DMS79 treated with DMSO at 0.1 percent for 48 hours (cell line): ENCODE measurements at regions not wholly inside any gene's neighbourhood (a gene's known extent, or its start where the extent isn't known, plus 50 kb on each side); places are given as distances from the start of the nearest gene placed in this dataset.
"Not testable (repeated sequence)": the region's sequence is repeated elsewhere in the genome, so short reads cannot be mapped to it uniquely, and the experiment has no call there.

ENCODE experiments used
- DNase-seq: peaks from one replicate; lab custom pipeline; 2025; lab: John Stamatoyannopoulos, UW

DNA sequence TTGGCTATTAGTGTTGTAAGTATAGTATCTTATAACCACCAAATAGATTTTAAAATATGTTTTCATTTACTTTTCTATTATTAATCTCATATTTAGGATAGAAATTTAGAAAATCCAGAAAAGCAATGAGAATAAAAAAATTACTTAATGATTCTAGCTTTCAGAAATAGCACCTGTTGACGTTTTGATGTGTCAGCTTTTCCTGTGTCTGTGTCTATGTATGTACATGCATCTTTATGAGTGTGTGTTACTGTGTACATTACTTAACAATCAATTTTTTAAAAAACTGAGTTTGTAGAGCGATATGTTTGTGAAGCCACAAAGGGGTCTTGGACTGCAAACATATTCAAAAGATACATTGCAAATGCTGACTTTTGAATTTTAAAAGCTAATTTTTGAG is 526.9 kb downstream of the BCKDHB start:
- DNase-seq: no peak

- DNase-seq: no peak
Measured at GRCh38 chr6:80625405-80625804, 518.9 kb downstream of the BCKDHB start.

- no peak for DNase-seq
Measured at GRCh38 chr6:80623066-80623815, 516.8 kb downstream of the BCKDHB start.

DNA sequence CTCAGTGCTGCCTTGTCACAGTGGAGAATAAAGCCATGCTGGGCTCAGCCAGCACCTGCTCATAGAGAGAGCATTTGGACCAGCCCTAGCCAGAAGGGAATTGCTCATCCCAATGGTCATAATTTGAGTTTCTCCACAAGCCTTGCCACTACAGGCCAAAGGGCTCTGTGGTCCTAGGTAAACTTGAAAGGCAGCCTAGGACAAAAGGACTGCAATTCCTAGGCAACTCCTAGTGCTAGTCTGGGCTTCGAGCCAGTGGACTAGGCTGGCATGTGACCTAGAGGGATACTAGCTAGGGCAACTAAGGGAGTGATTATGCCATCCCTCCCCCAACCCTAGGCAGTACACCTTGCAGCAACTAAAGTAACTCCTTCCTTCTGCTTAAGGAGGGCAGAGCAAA is 516.2 kb downstream of the BCKDHB start:
- no peak for DNase-seq

DNA sequence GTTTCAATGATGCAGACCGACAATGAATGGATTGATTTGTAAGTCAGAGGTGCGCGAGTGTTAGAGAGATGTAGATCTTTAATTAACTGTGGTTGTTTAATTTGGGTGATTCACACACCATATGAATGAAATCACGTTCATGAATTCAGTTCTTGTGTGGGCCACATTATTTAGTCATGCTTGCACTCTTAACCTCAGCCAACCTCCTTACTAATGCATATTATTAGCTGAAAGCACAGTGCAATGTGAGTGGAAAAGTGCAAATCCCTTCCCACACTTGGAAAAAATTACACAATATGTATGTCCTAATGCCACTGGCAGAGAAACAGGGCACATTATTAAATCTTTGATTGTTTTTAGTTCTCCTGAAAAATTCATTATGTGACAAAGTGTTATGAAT is 512.5 kb downstream of the BCKDHB start:
- DNase-seq: no peak

DNA sequence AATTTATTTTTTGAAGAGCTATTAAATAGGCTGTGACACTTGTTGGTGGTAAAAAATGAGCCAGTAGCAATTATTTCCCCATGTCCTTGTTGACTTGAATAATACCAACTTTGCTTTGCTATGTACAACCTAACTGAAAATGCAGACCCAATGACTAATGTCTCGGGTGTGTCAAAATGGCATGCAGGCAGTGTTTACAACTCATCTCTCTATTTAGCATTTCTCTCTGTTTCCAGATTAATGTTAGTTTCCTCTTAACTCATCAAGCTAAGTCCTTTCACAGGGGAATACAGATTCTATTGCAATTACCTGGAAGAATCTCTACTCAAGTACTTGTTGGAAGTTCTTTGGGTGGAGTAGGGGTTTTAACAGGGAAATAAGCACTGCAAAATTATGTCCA is 504.4 kb downstream of the BCKDHB start:
- no peak for DNase-seq

GRCh38 chr6:80608881-80609280 is 502.4 kb downstream of the BCKDHB start:
- DNase-seq: no peak

DNA sequence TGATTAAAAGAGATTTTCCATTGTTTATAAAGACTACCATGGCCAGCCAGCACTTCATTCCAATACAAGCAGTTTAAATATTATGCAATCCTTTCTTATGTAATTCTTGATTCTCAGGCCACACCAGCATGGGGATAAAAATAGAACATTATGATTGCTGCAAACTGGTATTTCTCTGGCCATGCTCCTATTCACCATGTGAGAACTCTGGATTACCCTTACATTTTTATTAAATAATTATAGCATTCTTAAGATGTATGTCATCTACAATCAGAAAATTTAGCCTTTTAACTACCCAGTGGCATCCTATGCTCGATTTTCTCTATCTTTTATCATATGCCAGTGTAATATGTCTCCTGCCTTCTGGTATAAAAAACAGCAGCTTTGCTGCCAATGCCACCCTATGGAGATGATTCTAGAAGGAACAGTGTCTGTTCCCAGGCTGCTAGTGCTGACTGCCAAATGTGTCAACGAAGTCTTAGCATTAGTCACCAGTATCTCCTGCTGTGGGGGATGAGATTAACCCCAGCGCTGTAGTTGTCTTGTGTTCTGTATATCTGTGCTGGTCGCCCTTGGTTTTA is 501.4 kb downstream of the BCKDHB start:
- no peak for DNase-seq

DNA sequence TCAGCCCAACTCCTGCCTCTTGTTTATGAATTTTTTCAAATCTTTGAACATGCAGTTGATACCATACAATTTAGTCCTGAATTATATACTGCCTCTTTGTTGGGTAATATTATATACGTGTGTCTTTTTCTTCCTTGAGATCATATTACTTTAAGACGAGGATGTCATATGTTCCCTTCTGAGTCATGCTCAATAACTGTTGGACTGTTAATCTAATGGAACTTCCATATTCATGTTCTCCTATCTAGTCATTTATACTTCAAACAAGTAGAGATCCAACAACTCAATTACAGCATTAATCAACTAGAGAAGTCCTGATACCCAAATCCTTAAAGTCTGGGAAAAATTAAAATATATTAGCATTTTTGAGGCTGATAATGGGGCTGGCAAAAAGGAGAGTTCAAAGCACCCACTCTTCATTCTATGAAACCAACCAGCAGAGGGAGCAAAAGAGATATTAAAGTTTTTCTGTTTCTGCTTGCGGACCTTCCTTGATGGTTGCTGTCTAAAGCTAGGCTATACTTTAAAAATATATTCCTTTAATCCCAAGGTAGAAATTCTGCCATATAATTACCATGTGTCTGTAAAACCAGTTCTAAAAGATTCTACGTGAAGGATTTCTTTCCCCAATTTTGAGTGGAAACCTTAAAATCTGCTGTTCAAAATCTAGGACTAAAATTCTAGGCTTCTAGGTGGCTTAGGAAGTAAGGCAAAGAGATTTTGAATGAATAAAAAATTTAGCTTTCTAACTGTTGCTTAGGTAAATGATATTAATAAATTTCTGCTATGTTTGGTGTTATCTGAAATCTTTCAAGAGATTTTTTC is 498.9 kb downstream of the BCKDHB start:
- DNase-seq: no peak

DNA sequence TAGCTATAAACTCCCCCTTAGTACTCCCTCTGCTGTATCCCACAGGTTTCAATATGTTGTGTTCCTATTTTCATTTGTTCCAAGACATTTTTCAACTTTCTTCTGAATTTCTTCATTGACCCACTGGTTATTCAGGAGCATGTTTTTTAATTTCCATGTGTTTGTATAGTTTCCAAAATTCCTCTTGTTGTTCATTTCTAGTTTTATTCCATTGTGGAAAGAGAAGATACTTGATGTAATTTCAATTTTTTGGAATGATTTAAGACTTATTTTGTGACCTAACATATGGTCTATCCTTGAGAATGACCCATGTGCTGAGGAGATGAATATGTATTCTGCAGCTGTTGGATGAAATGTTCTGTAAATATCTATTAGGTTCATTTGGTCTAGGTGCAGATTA is 497.2 kb downstream of the BCKDHB start:
- DNase-seq: no peak

DNA sequence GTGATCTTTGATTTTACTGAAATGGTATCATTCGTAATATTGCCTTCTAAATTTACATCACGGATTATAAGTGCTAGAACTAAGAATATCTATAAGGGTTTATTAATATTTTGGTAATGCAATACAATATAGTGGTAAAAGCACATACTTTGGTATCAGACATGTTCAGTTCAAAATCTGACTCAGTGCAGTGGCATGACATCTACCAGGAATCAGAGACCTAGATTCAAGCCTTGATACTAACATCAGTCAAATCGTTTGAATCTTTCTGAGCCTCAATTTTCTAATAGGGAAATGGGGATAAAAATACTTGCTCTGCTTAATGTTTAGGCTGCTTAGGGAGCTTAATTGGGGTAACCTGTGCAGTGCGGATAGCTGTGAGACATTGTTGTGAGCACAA is 488.0 kb downstream of the BCKDHB start:
- DNase-seq: no peak

DNA sequence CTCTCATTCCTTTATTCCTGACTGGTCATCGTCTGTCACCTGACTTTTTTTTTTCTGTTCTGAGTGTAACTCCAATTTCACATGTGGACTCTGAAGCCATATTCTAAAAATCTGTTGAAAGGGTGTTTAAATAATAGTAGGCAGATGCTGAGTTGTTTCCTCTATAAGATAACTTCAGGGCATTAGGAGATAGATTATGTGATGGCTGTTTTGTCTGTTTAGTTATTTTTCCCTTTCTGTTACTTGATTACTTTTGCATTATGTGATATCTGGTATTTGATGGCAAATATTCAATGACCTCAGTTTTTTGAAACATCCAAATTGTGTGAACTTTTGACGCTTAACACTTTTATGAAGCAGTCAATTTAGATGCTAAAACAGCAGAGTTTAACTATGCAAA is 486.0 kb downstream of the BCKDHB start:
- no peak for DNase-seq

- DNase-seq: no peak
Measured at GRCh38 chr6:80586242-80586641, 479.8 kb downstream of the BCKDHB start.

GRCh38 chr6:80579391-80580023 is 473.0 kb downstream of the BCKDHB start:
- no peak for DNase-seq

DNA sequence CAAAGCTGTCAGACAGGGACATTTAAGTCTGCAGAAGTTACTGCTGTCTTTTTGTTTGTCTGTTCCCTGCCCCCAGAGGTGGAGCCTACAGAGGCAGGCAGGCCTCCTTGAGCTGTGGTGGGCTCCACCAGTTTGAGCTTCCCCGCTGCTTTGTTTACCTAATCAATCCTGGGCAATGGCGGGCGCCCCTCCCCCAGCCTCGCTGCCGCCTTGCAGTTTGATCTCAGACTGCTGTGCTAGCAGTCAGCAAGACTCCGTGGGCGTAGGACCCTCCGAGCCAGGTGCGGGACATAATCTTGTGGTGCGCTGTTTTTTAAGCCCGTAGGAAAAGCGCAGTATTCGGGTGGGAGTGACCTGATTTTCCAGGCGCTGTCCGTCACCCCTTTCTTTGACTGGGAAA is 466.8 kb downstream of the BCKDHB start:
- not testable (repeated sequence) for DNase-seq

- no peak for DNase-seq
Measured at GRCh38 chr6:80566361-80566760, 459.9 kb downstream of the BCKDHB start.

GRCh38 chr6:80553071-80553740 is 446.7 kb downstream of the BCKDHB start:
- DNase-seq: no peak

- no peak for DNase-seq
Measured at GRCh38 chr6:80550748-80551147, 444.3 kb downstream of the BCKDHB start.

GRCh38 chr6:80550281-80550680 is 443.8 kb downstream of the BCKDHB start:
- no peak for DNase-seq

DNA sequence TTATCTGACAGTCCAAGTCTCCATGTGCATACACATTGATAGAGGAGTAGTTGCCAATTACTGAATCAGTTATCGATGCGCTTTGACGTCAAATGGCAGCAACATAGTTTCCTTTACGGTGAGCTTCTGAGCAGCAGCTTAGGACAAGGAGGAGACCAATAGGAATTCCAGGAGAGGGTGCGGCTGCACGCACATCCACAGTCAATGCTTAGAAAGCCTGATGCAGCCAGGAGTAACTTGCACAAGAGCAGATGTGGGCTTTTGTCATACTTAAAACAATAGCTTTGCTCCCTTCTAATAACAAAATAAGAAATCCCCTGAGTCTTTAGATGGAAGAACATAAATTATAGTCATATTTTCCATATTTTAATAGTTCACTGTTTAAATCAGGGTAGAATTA is 442.1 kb downstream of the BCKDHB start:
- DNase-seq: no peak

DNA sequence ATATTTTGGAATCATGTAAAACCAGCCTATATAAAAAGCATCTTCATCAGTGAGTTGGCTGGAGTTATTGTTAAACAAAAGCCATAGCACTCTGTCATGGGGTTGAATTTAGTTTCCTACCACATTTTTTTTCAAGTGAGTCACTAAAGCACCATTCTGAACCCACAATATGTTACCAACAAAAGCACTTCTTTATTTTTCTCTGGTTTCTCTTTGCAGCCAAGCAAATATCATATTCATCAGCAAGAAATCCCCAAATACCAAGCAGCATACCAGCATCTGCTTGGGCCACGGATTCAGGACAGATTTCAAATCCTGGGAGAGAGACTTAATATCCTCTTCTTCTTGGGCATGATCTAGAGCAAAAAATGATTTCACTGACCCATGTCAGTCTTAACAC is 441.4 kb downstream of the BCKDHB start:
- no peak for DNase-seq
